ENCODE measurements at regions not wholly inside any gene's neighbourhood (a gene's known extent, or its start where the extent isn't known, plus 50 kb on each side); places are given as distances from the start of the nearest gene placed in this dataset.

- DNase-seq: peak; percentile 15
These were observed 98.6 kb upstream of the TAB2 start for GRCh38 chr6:149218915-149219314.

- no peak for DNase-seq
These were observed 96.4 kb upstream of the TAB2 start for GRCh38 chr6:149220882-149221773.

- DNase-seq: no peak
These were observed 95.8 kb upstream of the TAB2 start for GRCh38 chr6:149221774-149222070.

GRCh38 chr6:149223120-149223903, 94.2 kb upstream of the TAB2 start:
- no peak for DNase-seq

- no peak for DNase-seq
These were observed 93.6 kb upstream of the TAB2 start for GRCh38 chr6:149223904-149224351.

GRCh38 chr6:149224399-149224798, 93.1 kb upstream of the TAB2 start:
- no peak for DNase-seq

GRCh38 chr6:149225370-149225769, 92.1 kb upstream of the TAB2 start:
- DNase-seq: no peak

- DNase-seq: no peak
These were observed 91.6 kb upstream of the TAB2 start for GRCh38 chr6:149225946-149226345.

GRCh38 chr6:149227796-149228195, 89.7 kb upstream of the TAB2 start:
- DNase-seq: no peak

- DNase-seq: no peak
These were observed 89.1 kb upstream of the TAB2 start for GRCh38 chr6:149228311-149228955.

- no peak for DNase-seq
These were observed 88.4 kb upstream of the TAB2 start for GRCh38 chr6:149229096-149229495.

- no peak for DNase-seq
These were observed 86.6 kb upstream of the TAB2 start for GRCh38 chr6:149230712-149231460.

GRCh38 chr6:149231778-149232177, 85.7 kb upstream of the TAB2 start:
- no peak for DNase-seq

- peak; percentile 85 for DNase-seq
These were observed 84.3 kb upstream of the TAB2 start for GRCh38 chr6:149233056-149233715.

GRCh38 chr6:149234051-149234962, 83.2 kb upstream of the TAB2 start:
- peak; percentile 75 for DNase-seq

- peak; percentile 33 for DNase-seq
These were observed 82.4 kb upstream of the TAB2 start for GRCh38 chr6:149235130-149235561.

GRCh38 chr6:149236589-149236988, 80.9 kb upstream of the TAB2 start:
- DNase-seq: no peak

GRCh38 chr6:149237464-149237863, 80.0 kb upstream of the TAB2 start:
- no peak for DNase-seq

GRCh38 chr6:149239573-149240209, 77.8 kb upstream of the TAB2 start:
- DNase-seq: no peak

GRCh38 chr6:149242883-149243282, 74.6 kb upstream of the TAB2 start:
- DNase-seq: no peak

GRCh38 chr6:149244105-149244504, 73.4 kb upstream of the TAB2 start:
- DNase-seq: no peak

All from activated CD4-positive, alpha-beta T cell treated with anti-CD3 and anti-CD28 coated beads, Interleukin-10, Interleukin-2, amounts not matched to agents 100 ng/mL and 50 ng/mL, durations not matched to agents 16 hours and 8 hours (primary cell).